Nephron progenitor cell (in vitro differentiated cells): ENCODE measurements at regions not wholly inside any gene's neighbourhood (a gene's known extent, or its start where the extent isn't known, plus 50 kb on each side); places are given as distances from the start of the nearest gene placed in this dataset.

Experiments
- DNase-seq: peaks from one replicate; pipeline ENCODE4 v3.0.0; 2021
- H3K27ac Mint-ChIP-seq: 2 replicates; pipeline ENCODE4 v1.8.0; 2021; ENCODE audit warnings: mild to moderate bottlenecking, moderate library complexity, mixed read lengths
- H3K27me3 Mint-ChIP-seq: 2 replicates; pipeline ENCODE4 v1.8.0; 2021; ENCODE audit warnings: mild to moderate bottlenecking, low read depth, mixed read lengths; ENCODE audit not compliant: poor library complexity
- H3K36me3 Mint-ChIP-seq: 2 replicates; pipeline ENCODE4 v1.8.0; 2021; ENCODE audit warnings: low read depth, mixed read lengths
- H3K4me1 Mint-ChIP-seq: 2 replicates; pipeline ENCODE4 v1.8.0; 2021; ENCODE audit warnings: mixed read lengths
- H3K4me3 Mint-ChIP-seq: 2 replicates; pipeline ENCODE4 v1.8.0; 2021; ENCODE audit warnings: mild to moderate bottlenecking, moderate library complexity, mixed read lengths
- H3K9me3 Mint-ChIP-seq: 2 replicates; pipeline ENCODE4 v1.8.0; 2021; ENCODE audit warnings: mild to moderate bottlenecking, moderate library complexity, mixed read lengths
- TF ChIP-seq, protein P1 (sequence below): fragments of 200-600 bp; sonication (generic); IDR thresholded peaks from 2 replicates; pipeline ENCODE4 v1.5.0; 2021; ENCODE audit warnings: antibody characterized with exemption

DNA sequence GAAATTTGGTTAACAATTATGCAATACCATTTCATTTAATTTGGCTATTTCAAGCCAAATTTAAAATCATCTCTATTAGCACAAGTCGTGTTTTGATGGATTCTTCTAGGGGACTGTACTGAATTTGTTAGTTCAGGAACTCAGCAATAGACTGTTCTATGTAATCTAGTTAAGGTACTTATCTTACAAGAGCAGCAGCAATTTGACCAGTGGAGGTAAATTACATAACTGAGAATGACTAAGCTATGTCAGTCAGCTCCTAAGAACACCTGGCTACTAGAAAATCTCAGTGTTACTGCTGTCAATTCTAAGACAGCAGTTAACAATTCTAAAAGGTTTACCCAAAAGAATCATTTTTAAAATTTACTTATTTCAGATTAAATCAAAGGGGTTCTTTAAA lies 513.9 kb upstream of the ZWINT start:
- Mint-ChIP-seq H3K4me1 (peaks cover 7% of the 10 kb centered on the region), H3K9me3 (no peaks in the 10 kb centered on the region), H3K4me3 (no peak overlapping the region), H3K36me3 (no peaks in the 10 kb centered on the region), H3K27me3 (no peaks in the 10 kb centered on the region), H3K27ac (no peak overlapping the region)
- no peak for DNase-seq
- TF ChIP-seq, protein P1, sequence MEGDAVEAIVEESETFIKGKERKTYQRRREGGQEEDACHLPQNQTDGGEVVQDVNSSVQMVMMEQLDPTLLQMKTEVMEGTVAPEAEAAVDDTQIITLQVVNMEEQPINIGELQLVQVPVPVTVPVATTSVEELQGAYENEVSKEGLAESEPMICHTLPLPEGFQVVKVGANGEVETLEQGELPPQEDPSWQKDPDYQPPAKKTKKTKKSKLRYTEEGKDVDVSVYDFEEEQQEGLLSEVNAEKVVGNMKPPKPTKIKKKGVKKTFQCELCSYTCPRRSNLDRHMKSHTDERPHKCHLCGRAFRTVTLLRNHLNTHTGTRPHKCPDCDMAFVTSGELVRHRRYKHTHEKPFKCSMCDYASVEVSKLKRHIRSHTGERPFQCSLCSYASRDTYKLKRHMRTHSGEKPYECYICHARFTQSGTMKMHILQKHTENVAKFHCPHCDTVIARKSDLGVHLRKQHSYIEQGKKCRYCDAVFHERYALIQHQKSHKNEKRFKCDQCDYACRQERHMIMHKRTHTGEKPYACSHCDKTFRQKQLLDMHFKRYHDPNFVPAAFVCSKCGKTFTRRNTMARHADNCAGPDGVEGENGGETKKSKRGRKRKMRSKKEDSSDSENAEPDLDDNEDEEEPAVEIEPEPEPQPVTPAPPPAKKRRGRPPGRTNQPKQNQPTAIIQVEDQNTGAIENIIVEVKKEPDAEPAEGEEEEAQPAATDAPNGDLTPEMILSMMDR = no peak

DNA sequence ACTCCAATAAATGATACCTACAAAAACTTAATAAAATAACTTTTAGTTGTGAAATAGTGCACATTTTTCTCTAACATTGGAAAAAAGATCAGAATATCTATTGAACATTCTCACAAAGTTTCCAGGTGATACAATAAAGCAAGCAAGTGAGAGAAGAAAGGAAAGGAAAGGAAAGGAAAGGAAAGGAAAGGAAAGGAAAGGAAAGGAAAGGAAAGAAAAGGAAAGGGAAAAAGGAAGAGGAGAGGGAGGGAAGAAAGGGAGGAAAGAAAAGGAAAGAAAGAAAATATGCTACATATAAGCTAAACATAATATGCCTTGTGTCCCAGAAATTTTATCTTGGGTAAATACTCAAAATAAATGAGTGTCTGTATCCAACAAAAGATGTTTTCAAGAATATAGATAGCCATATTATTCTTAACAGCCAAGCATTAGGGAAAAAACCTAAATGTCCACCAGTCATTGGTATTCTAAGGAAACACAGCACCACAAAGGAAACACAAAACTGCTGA lies 510.2 kb upstream of the ZWINT start:
- TF ChIP-seq, protein P1 = no peak
- H3K27ac Mint-ChIP-seq = no peak overlapping the region
- no peak overlapping the region for H3K4me3 Mint-ChIP-seq
- H3K4me1 Mint-ChIP-seq = no peaks in the 10 kb centered on the region
- H3K36me3 Mint-ChIP-seq = no peaks in the 10 kb centered on the region
- H3K27me3 Mint-ChIP-seq = no peaks in the 10 kb centered on the region
- H3K9me3 Mint-ChIP-seq = no peaks in the 10 kb centered on the region
- no peak for DNase-seq

DNA sequence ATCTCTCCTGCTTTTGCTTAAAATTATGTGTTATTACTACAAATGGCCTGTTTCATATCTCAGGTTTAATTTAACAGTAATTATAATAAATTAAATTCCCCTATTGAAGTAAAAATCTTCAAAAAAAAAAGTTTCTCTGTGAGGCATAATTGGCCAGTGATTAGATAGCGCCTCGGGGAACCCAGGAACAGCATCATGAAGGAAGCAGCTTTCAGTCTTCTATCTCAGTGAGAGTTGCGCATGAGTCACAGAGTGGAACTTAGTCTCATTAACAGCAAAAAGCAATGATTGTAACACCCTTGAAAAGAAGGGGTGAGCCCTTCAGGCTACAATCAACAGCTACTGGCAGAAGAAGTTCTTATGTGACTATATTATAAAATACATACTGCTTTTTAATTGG lies 506.2 kb upstream of the ZWINT start:
- no peaks in the 10 kb centered on the region for H3K9me3 Mint-ChIP-seq
- DNase-seq = no peak
- TF ChIP-seq, protein P1 = no peak
- H3K27ac Mint-ChIP-seq = no peak overlapping the region
- no peak overlapping the region for H3K4me3 Mint-ChIP-seq
- H3K27me3 Mint-ChIP-seq = no peaks in the 10 kb centered on the region
- no peaks in the 10 kb centered on the region for H3K36me3 Mint-ChIP-seq
- H3K4me1 Mint-ChIP-seq = peaks cover 17% of the 10 kb centered on the region

DNA sequence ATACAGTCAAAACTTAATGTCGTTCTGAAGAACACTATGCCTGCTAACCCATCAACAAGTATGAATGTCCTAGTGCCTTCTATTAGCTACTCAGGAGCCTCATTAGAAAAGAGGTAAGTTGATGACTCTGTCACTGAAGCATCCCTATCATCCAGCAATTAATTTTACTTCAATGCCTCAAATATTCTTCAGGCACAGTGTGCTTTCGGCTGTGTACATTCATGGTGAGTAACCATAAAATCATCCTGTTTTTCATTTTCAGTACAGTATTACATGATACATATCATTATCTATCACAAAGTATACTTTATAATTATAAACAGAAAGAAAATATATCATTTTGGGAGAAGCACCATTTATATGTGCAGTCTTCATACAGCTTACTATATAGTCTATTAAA lies 495.5 kb upstream of the ZWINT start:
- H3K36me3 Mint-ChIP-seq = no peaks in the 10 kb centered on the region
- TF ChIP-seq, protein P1 = no peak
- no peak for DNase-seq
- H3K4me1 Mint-ChIP-seq = no peaks in the 10 kb centered on the region
- peaks cover 2% of the 10 kb centered on the region for H3K27me3 Mint-ChIP-seq
- H3K9me3 Mint-ChIP-seq = no peaks in the 10 kb centered on the region
- no peak overlapping the region for H3K4me3 Mint-ChIP-seq
- no peak overlapping the region for H3K27ac Mint-ChIP-seq

DNA sequence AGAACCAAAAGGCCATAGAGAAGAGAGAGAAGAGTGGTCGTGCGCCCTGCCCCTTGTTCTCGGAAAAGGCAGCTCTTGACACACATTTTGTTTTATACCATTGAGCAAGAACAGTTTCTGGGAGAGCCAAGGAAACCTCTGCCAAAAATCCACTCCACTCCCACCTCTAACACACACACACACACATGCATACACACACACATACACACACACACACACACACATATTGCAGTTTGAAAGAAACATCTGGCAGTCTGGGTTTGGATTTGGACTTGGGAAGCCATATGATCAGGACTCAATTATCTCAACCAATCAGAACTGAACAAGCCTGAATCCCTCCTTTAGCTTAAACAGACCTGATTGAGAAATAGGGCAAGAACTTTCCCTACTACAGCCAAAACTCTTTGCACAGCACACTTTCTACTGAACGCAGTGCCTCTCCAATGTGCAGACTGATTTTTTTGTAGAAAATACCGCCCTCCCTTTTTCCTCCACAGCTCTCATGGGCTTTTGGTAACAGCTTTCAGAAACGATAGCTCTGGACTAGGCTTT lies 484.0 kb upstream of the ZWINT start:
- H3K4me1 Mint-ChIP-seq = no peaks in the 10 kb centered on the region
- no peak for DNase-seq
- H3K4me3 Mint-ChIP-seq = no peak overlapping the region
- TF ChIP-seq, protein P1 = no peak
- peak overlapping the region; percentile 57 for H3K27ac Mint-ChIP-seq
- H3K27me3 Mint-ChIP-seq = peaks cover 5% of the 10 kb centered on the region
- H3K9me3 Mint-ChIP-seq = no peaks in the 10 kb centered on the region
- no peaks in the 10 kb centered on the region for H3K36me3 Mint-ChIP-seq

DNA sequence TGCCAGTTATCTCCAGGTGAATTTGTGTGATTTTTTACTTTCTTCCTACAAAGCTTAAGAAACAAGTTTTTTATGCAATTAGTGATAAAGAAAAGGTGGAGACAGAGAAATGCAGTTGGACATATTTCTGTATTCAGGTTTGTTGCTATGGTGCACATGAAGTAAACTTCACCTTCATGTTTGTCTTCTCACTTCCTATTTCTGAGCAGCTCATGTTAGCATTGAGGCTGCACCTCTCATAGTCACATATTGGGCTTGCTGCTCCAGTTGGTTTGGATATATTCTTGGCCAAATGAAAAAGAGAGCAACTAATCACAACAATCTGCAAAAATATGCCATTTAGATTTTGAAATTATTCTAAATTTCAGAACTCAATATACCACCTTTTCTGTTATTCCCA lies 475.6 kb upstream of the ZWINT start:
- TF ChIP-seq, protein P1 = no peak
- Mint-ChIP-seq H3K36me3 (no peaks in the 10 kb centered on the region), H3K4me3 (no peak overlapping the region), H3K27me3 (peaks cover 5% of the 10 kb centered on the region), H3K27ac (no peak overlapping the region), H3K9me3 (no peaks in the 10 kb centered on the region), H3K4me1 (no peaks in the 10 kb centered on the region)
- DNase-seq = no peak
